Calu3 (cell line): ENCODE measurements at regions not wholly inside any gene's neighbourhood (a gene's known extent, or its start where the extent isn't known, plus 50 kb on each side); places are given as distances from the start of the nearest gene placed in this dataset.
A peak's percentile ranks its signal among the peaks of the same experiment; 100 is the strongest.

Experiments
- BruUV-seq: library from RNA; stranded (reverse); fragments of 400-500 nt; replicated peaks from 2 replicates; lab custom pipeline; 2021; lab: Mats Ljungman, UMichigan
- CTCF ChIA-PET: fragments of 300-600 bp; sonication (Branson Sonifier 250); formaldehyde crosslinking; loops from one replicate; lab custom pipeline; 2022; ENCODE audit warnings: antibody characterized with exemption; lab: Charles Lee
- DNase-seq: peaks from one replicate; pipeline ENCODE4 v3.0.0; 2022
- H3K27ac Mint-ChIP-seq: one replicate; pipeline ENCODE4 v1.8.0; 2022; ENCODE audit warnings: mixed read lengths; ENCODE audit not compliant: unreplicated experiment
- H3K27me3 Mint-ChIP-seq: one replicate; pipeline ENCODE4 v1.8.0; 2022; ENCODE audit warnings: mixed read lengths; ENCODE audit not compliant: unreplicated experiment
- H3K36me3 Mint-ChIP-seq: one replicate; pipeline ENCODE4 v1.8.0; 2022; ENCODE audit warnings: mild to moderate bottlenecking, moderate library complexity, mixed read lengths; ENCODE audit not compliant: insufficient read depth, unreplicated experiment
- H3K4me1 Mint-ChIP-seq: one replicate; pipeline ENCODE4 v1.8.0; 2022; ENCODE audit warnings: mild to moderate bottlenecking, low read depth, mixed read lengths; ENCODE audit not compliant: unreplicated experiment
- H3K4me3 Mint-ChIP-seq: one replicate; pipeline ENCODE4 v1.8.0; 2022; ENCODE audit warnings: mild to moderate bottlenecking, low read depth, moderate library complexity, mixed read lengths; ENCODE audit not compliant: unreplicated experiment
- H3K9me3 Mint-ChIP-seq: one replicate; pipeline ENCODE4 v1.8.0; 2022; ENCODE audit warnings: low read depth, mixed read lengths; ENCODE audit not compliant: unreplicated experiment
- CTCF ChIP-seq: fragments of 200-600 bp; IDR thresholded peaks from one replicate; pipeline ENCODE4 v1.8.0; 2022; ENCODE audit warnings: antibody characterized with exemption; ENCODE audit not compliant: unreplicated experiment
- intact Hi-C: fragments of 100-400 bp; cut with micrococcal nuclease; formaldehyde crosslinking; loops from one replicate; pipeline ENCODE4 v1.10.0; 2022; ENCODE audit not compliant: unreplicated experiment

DNA sequence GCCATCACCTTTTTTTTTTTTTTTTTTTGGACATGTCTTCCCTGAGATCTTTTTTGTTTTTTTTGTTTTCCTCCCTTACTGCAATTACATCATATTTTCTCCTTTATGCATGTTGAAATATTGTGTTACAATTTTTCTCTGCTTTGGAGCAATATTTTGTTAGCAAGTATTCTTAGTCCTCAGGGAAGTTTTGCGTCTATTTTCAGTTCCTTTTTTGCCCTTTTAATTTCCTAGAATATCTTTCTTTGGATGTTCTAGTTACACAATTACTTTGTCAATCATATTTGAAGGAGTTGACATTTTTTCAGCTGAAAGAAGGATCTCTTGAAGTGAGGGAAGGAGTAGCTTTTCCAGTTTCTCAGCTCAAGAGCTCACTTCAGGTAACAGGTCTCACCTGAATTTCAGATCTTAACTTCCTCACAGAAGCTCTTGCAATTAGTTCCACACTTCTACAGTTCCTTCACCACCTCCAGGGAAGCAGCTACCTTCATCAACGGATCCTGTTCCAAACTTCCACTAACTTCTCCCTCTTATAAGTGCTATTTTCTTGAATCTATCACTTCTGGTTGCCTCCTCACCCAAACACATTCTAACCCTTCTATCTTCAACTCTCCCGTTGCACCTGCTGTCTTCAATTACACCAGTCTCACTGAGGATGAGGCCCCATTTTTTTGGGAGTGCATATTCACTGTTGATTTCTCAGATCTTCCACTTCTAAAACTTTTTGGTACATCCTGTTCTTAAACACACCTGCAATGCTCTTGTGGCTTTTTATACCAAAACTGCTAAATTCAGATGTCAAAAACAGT, 57.8 kb upstream of the CPOX start:
- Mint-ChIP-seq H3K9me3 (no peaks in the 10 kb centered on the region), H3K4me3 (no peak overlapping the region), H3K36me3 (no peaks in the 10 kb centered on the region), H3K27me3 (no peaks in the 10 kb centered on the region), H3K27ac (no peak overlapping the region), H3K4me1 (no peaks in the 10 kb centered on the region)
- no peak for TF ChIP-seq CTCF
- no peak for DNase-seq
- BruUV-seq, result no TSS peak
- CTCF ChIA-PET, result no interaction called here
- intact Hi-C loops, result no loop called here

GRCh38 chr3:98651780-98652077, 58.3 kb upstream of the CPOX start:
- no peak for TF ChIP-seq CTCF

DNA sequence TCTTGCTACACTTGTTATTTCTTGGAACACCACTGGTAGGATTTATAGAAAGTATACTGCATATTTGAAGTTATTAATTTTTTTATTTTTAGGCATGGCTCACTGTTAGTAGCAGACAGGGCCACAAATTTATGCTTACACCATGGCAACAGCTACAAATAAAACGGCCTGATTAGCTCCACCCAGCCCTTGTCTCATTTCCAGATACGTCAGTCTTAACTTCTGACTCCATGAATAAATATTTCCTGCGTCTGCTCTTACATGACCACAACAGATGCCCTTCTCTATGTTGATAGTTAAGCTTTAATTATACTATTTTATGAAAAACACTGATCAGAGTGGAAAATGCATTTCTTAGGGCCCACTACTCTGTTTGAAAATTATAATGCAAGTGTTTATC, 62.3 kb upstream of the CPOX start:
- no peak overlapping the region for H3K27ac Mint-ChIP-seq
- no peak for TF ChIP-seq CTCF
- H3K4me1 Mint-ChIP-seq, result no peaks in the 10 kb centered on the region
- no peak overlapping the region for H3K4me3 Mint-ChIP-seq
- BruUV-seq, result no TSS peak
- DNase-seq, result no peak
- intact Hi-C loops, result no loop called here
- H3K36me3 Mint-ChIP-seq, result no peaks in the 10 kb centered on the region
- peaks cover 14% of the 10 kb centered on the region for H3K27me3 Mint-ChIP-seq
- CTCF ChIA-PET, result no interaction called here
- peaks cover 3% of the 10 kb centered on the region for H3K9me3 Mint-ChIP-seq

More at GRCh38 chr3:98651780-98652077, 58.3 kb upstream of the CPOX start:
- no peaks in the 10 kb centered on the region for H3K27me3 Mint-ChIP-seq
- no peak overlapping the region for H3K4me3 Mint-ChIP-seq
- no TSS peak for BruUV-seq
- no peak for DNase-seq
- H3K27ac Mint-ChIP-seq, result no peak overlapping the region
- no peaks in the 10 kb centered on the region for H3K4me1 Mint-ChIP-seq
- CTCF ChIA-PET, result no interaction called here
- intact Hi-C loops, result no loop called here
- no peaks in the 10 kb centered on the region for H3K36me3 Mint-ChIP-seq
- H3K9me3 Mint-ChIP-seq, result no peaks in the 10 kb centered on the region

DNA sequence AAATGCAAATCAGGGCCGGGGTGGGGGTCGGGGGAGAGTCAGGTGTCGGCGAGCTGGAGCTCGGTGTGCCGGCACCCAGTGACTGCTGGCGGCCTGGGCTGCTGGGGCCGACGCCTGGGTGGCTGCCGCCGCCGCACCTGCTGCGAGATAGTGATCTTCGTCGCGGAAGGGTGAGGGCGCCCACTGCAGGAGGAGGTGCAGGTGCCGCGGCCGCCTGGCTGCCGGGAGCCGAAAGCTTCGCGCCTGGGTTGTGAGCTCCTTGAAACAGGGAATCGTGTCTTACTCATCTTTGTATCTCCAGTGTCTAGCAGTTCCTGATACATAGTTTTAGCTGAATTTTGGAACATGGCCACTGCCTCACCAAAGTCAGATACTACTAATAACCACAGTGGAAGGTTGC, 64.0 kb upstream of the CPOX start:
- intact Hi-C loops, result no loop called here
- Mint-ChIP-seq H3K27ac (no peak overlapping the region), H3K36me3 (no peaks in the 10 kb centered on the region), H3K27me3 (peaks cover 14% of the 10 kb centered on the region), H3K4me3 (no peak overlapping the region), H3K4me1 (no peaks in the 10 kb centered on the region), H3K9me3 (peaks cover 3% of the 10 kb centered on the region)
- BruUV-seq, result no TSS peak
- CTCF ChIA-PET, result interaction anchor here (0.6 to 1.0 kb wide), 5 partner anchors 9 to 337 kb away, joined by 3 to 8 read pairs (median 3); no protein-coding TSS in a partner anchor
- TF ChIP-seq CTCF, result no peak
- peak; percentile 42 for DNase-seq
